GM12874 (cell line): ENCODE measurements at regions not wholly inside any gene's neighbourhood (a gene's known extent, or its start where the extent isn't known, plus 50 kb on each side); places are given as distances from the start of the nearest gene placed in this dataset.

ENCODE experiments used
- CTCF ChIP-seq: IDR thresholded peaks from 2 replicates; pipeline ENCODE4 v1.5.1; 2011; ENCODE audit warnings: low read depth, mild to moderate bottlenecking, control low read depth, low read length, moderate library complexity; ENCODE audit not compliant: insufficient read depth

- no peak for TF ChIP-seq CTCF
Observed at GRCh38 chrX:4380710-4381109, 667.3 kb upstream of the PRKX start.

- no peak for TF ChIP-seq CTCF
Observed at GRCh38 chrX:4379071-4379470, 665.6 kb upstream of the PRKX start.

- TF ChIP-seq CTCF = no peak
Observed at GRCh38 chrX:4373791-4374190, 660.3 kb upstream of the PRKX start.

- TF ChIP-seq CTCF = no peak
Observed at GRCh38 chrX:4358577-4358976, 645.1 kb upstream of the PRKX start.

GRCh38 chrX:4322916-4323315 lies 609.5 kb upstream of the PRKX start:
- no peak for TF ChIP-seq CTCF

GRCh38 chrX:4320436-4320947 lies 607.0 kb upstream of the PRKX start:
- no peak for TF ChIP-seq CTCF

GRCh38 chrX:4315891-4316290 lies 602.4 kb upstream of the PRKX start:
- TF ChIP-seq CTCF = no peak

- TF ChIP-seq CTCF = no peak
Observed at GRCh38 chrX:4314586-4314985, 601.1 kb upstream of the PRKX start.
